ENCODE measurements at regions not wholly inside any gene's neighbourhood (a gene's known extent, or its start where the extent isn't known, plus 50 kb on each side); places are given as distances from the start of the nearest gene placed in this dataset.

DNA sequence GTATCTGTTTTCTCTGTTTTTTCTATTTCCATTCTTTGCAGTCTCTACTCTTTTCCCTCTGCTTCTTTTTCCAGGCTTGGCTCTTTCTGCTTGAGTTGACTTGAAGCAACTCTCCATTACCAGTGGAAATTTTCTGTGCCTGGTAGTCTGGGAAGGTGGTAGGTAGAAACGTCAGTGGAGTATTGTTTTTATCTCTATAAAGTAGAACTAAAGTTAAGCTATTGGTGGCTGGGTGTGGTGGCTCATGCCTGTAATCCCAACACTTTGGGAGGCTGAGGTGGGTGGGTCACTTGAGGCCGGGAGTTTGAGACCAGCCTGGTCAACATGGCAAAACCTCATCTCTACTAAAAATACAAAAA, 438.1 kb upstream of the AR start:
- TF ChIP-seq POLR2A (IDR thresholded peaks at IDR 0.05; ENCODE audit: low read depth, low read length) (no peak), POLR2AphosphoS5 (IDR thresholded peaks at IDR 0.05; ENCODE audit: insufficient read depth, low read depth, low read length) (no peak)
